H9 (cell line): ENCODE measurements at regions not wholly inside any gene's neighbourhood (a gene's known extent, or its start where the extent isn't known, plus 50 kb on each side); places are given as distances from the start of the nearest gene placed in this dataset.

Source experiments
- DNase-seq: peaks from one replicate; pipeline ENCODE4 v3.0.0-alpha.2; 2017
- H2AFZ ChIP-seq: one replicate; pipeline ENCODE4 v1.6.1; 2013; ENCODE audit warnings: mild to moderate bottlenecking, low read length, control low read depth, moderate library complexity
- H2AK5ac ChIP-seq: 2 replicates; pipeline ENCODE4 v1.6.1; 2013; ENCODE audit warnings: low read length, control low read depth, mixed read lengths; ENCODE audit not compliant: insufficient read length
- H2BK120ac ChIP-seq: one replicate; pipeline ENCODE4 v1.6.1; 2013; ENCODE audit warnings: low read depth, mild to moderate bottlenecking, low read length, control low read depth, inconsistent platforms; ENCODE audit not compliant: poor library complexity, severe bottlenecking
- H2BK12ac ChIP-seq: 2 replicates; pipeline ENCODE4 v1.6.1; 2013; ENCODE audit warnings: low read length, control low read depth, mixed read lengths, low read depth; ENCODE audit not compliant: insufficient read length
- H2BK15ac ChIP-seq: 2 replicates; pipeline ENCODE4 v1.6.1; 2013; ENCODE audit warnings: low read depth, low read length, control low read depth
- H2BK20ac ChIP-seq: one replicate; pipeline ENCODE4 v1.6.1; 2013; ENCODE audit warnings: low read depth, mild to moderate bottlenecking, low read length, control low read depth, inconsistent platforms; ENCODE audit not compliant: poor library complexity, severe bottlenecking
- H2BK5ac ChIP-seq: 2 replicates; pipeline ENCODE4 v1.6.1; 2013; ENCODE audit warnings: low read length, control low read depth, mixed read lengths; ENCODE audit not compliant: insufficient read length
- H3K14ac ChIP-seq: 2 replicates; pipeline ENCODE4 v1.6.1; 2013; ENCODE audit warnings: low read length, control low read depth; ENCODE audit not compliant: insufficient read depth
- H3K18ac ChIP-seq: 2 replicates; pipeline ENCODE4 v1.6.1; 2013; ENCODE audit warnings: low read depth, mild to moderate bottlenecking, mixed read lengths, low read length, control low read depth; ENCODE audit not compliant: insufficient read length
- H3K23ac ChIP-seq: 2 replicates; pipeline ENCODE4 v1.6.1; 2013; ENCODE audit warnings: low read length, control low read depth, mixed read lengths, low read depth; ENCODE audit not compliant: insufficient read length
- H3K23me2 ChIP-seq: 2 replicates; pipeline ENCODE4 v1.6.1; 2013; ENCODE audit warnings: low read depth, mild to moderate bottlenecking, mixed read lengths, low read length, control low read depth; ENCODE audit not compliant: insufficient read length, poor library complexity, severe bottlenecking
- H3K27ac ChIP-seq: 2 replicates; pipeline ENCODE4 v1.5.1; 2013; ENCODE audit warnings: low read length, control low read depth, mixed read lengths, low read depth; ENCODE audit not compliant: insufficient read length
- H3K27me3 ChIP-seq: 2 replicates; pipeline ENCODE4 v1.6.1; 2013; ENCODE audit warnings: low read length, control low read depth, inconsistent platforms; ENCODE audit not compliant: insufficient read depth
- H3K4ac ChIP-seq: 2 replicates; pipeline ENCODE4 v1.6.1; 2013; ENCODE audit warnings: low read depth, mild to moderate bottlenecking, control low read depth, inconsistent platforms, low read length, moderate library complexity
- H3K4me1 ChIP-seq: 2 replicates; pipeline ENCODE4 v1.6.1; 2013; ENCODE audit warnings: low read length, control low read depth, inconsistent platforms; ENCODE audit not compliant: insufficient read depth
- H3K4me2 ChIP-seq: 2 replicates; pipeline ENCODE4 v1.6.1; 2013; ENCODE audit warnings: low read length, control low read depth, mixed read lengths; ENCODE audit not compliant: insufficient read length, insufficient read depth
- H3K56ac ChIP-seq: 2 replicates; pipeline ENCODE4 v1.6.1; 2013; ENCODE audit warnings: low read depth, mild to moderate bottlenecking, mixed read lengths, low read length, control low read depth; ENCODE audit not compliant: insufficient read length
- H3K79me1 ChIP-seq: 2 replicates; pipeline ENCODE4 v1.6.1; 2013; ENCODE audit warnings: low read depth, mild to moderate bottlenecking, moderate library complexity, low read length, control low read depth, inconsistent platforms; ENCODE audit not compliant: insufficient read depth, poor library complexity, severe bottlenecking
- H3K79me2 ChIP-seq: 2 replicates; pipeline ENCODE4 v1.6.1; 2013; ENCODE audit warnings: low read length, control low read depth, inconsistent platforms; ENCODE audit not compliant: insufficient read depth
- H3K9ac ChIP-seq: 2 replicates; pipeline ENCODE4 v1.6.1; 2013; ENCODE audit warnings: low read length, control low read depth, mixed read lengths; ENCODE audit not compliant: insufficient read length; ENCODE audit errors: extremely low read depth
- H3K9me3 ChIP-seq: one replicate; pipeline ENCODE4 v1.6.1; 2013; ENCODE audit warnings: low read depth, low read length, inconsistent platforms; ENCODE audit not compliant: control insufficient read depth
- H3T11ph ChIP-seq: one replicate; pipeline ENCODE4 v1.6.1; 2013; ENCODE audit warnings: mild to moderate bottlenecking, low read length, control low read depth, inconsistent platforms
- H4K20me1 ChIP-seq: one replicate; pipeline ENCODE4 v1.6.1; 2013; ENCODE audit not compliant: control insufficient read depth, insufficient read length, insufficient read depth
- H4K5ac ChIP-seq: 2 replicates; pipeline ENCODE4 v1.6.1; 2013; ENCODE audit warnings: low read depth, mild to moderate bottlenecking, mixed read lengths, low read length, control low read depth; ENCODE audit not compliant: insufficient read length
- H4K8ac ChIP-seq: replicated peaks from 2 replicates; pipeline ENCODE4 v1.6.1; 2013; ENCODE audit warnings: low read length, control low read depth, mixed read lengths, low read depth; ENCODE audit not compliant: insufficient read length
- H4K91ac ChIP-seq: 2 replicates; pipeline ENCODE4 v1.6.1; 2013; ENCODE audit warnings: low read depth, mild to moderate bottlenecking, moderate library complexity, mixed read lengths, low read length, control low read depth; ENCODE audit not compliant: insufficient read length
- H3K27ac Mint-ChIP-seq, 3 experiments: 2 replicates in 2 of 3; 3 replicates in 1 of 3; pipeline ENCODE4 v1.8.0; 2020 to 2021; ENCODE audit warnings: mixed read lengths in 3 of 3, mild to moderate bottlenecking in 1 of 3, moderate library complexity in 1 of 3
- H3K27me3 Mint-ChIP-seq: 2 replicates; pipeline ENCODE4 v1.8.0; 2021; ENCODE audit warnings: low read depth, mild to moderate bottlenecking, moderate library complexity, mixed read lengths
- H3K36me3 Mint-ChIP-seq, 3 experiments: 2 replicates in 2 of 3; 3 replicates in 1 of 3; pipeline ENCODE4 v1.8.0; 2020 to 2021; ENCODE audit warnings: low read depth in 3 of 3, mixed read lengths in 3 of 3; ENCODE audit not compliant: insufficient read depth in 1 of 3
- H3K4me1 Mint-ChIP-seq, 2 experiments: 2 replicates each; pipeline ENCODE4 v1.8.0; 2020; ENCODE audit warnings: mixed read lengths in 2 of 2
- H3K4me3 Mint-ChIP-seq, 2 experiments: 2 replicates in 1 of 2; 3 replicates in 1 of 2; pipeline ENCODE4 v1.8.0; 2020 to 2021; ENCODE audit warnings: mild to moderate bottlenecking in 2 of 2, mixed read lengths in 2 of 2, moderate library complexity in 1 of 2
- H3K9me3 Mint-ChIP-seq, 2 experiments: 2 replicates in 1 of 2; 3 replicates in 1 of 2; pipeline ENCODE4 v1.8.0; 2020; ENCODE audit warnings: mild to moderate bottlenecking in 2 of 2, mixed read lengths in 2 of 2, moderate library complexity in 1 of 2
- WGBS: extraction: QIAGEN DNeasy Blood & Tissue Kit; methylation state at CpG from one replicate; pipeline ENCODE4 v1.1.7; 2013; ENCODE audit warnings: missing lambda C conversion rate, low lambda C conversion rate, mixed read lengths; ENCODE audit not compliant: insufficient read length; ENCODE audit errors: extremely low coverage; 5-methylcytosine and 5-hydroxymethylcytosine counted together
- TF ChIP-seq, protein P1 (sequence below): fragments of 200-600 bp; sonication (generic); conservative IDR thresholded peaks from 3 replicates; pipeline ENCODE4 v1.8.0; 2021; ENCODE audit warnings: antibody characterized with exemption, mild to moderate bottlenecking

DNA sequence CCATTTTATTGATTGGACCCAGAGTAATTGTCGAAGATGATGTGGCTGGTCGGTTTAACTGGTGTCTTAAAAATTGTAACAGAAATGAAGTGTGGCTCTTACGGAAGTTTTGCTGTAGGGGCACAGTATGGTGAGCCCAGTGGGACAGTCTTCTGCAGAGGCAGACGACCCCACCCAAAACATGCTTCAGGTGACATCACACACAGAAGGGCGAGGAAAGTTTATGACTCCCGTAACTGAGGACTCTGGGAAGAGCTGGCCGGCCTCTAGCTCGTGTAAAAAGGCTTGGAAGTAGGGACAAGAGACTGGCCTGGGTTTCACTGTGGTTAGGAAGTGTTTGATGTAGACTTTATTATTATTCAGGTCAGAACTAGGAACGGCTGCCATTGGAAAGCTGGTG lies 73.3 kb downstream of the HTR5A start:
- no peak overlapping the region for H3K14ac ChIP-seq
- H3K9ac ChIP-seq, result no peak overlapping the region
- H4K8ac ChIP-seq, result no peak overlapping the region
- H3T11ph ChIP-seq, result no peak overlapping the region
- H3K4me2 ChIP-seq, result no peak overlapping the region
- H2BK5ac ChIP-seq, result no peak overlapping the region
- no peak overlapping the region for H4K5ac ChIP-seq
- H3K9me3 ChIP-seq, result no peaks in the 10 kb centered on the region
- no peak overlapping the region for H2AFZ ChIP-seq
- H3K79me2 ChIP-seq, result no peaks in the 10 kb centered on the region
- H2BK15ac ChIP-seq, result no peak overlapping the region
- TF ChIP-seq, protein P1, sequence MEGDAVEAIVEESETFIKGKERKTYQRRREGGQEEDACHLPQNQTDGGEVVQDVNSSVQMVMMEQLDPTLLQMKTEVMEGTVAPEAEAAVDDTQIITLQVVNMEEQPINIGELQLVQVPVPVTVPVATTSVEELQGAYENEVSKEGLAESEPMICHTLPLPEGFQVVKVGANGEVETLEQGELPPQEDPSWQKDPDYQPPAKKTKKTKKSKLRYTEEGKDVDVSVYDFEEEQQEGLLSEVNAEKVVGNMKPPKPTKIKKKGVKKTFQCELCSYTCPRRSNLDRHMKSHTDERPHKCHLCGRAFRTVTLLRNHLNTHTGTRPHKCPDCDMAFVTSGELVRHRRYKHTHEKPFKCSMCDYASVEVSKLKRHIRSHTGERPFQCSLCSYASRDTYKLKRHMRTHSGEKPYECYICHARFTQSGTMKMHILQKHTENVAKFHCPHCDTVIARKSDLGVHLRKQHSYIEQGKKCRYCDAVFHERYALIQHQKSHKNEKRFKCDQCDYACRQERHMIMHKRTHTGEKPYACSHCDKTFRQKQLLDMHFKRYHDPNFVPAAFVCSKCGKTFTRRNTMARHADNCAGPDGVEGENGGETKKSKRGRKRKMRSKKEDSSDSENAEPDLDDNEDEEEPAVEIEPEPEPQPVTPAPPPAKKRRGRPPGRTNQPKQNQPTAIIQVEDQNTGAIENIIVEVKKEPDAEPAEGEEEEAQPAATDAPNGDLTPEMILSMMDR, result no peak
- no CpG with 5 or more reads among the region's 9 CpGs for WGBS
- Mint-ChIP-seq H3K36me3 (no peaks in the 10 kb centered on the region), H3K4me3 (no peak overlapping the region), H3K27ac (no peak overlapping the region), H3K9me3 (peaks cover 0 to 2% of the 10 kb centered on the region in 2 experiments; a peak in 2 of 5 replicates), H3K4me1 (peaks cover 0 to 4% of the 10 kb centered on the region in 2 experiments; a peak in 1 of 4 replicates), H3K27me3 (peaks cover 9% of the 10 kb centered on the region)
- no peak overlapping the region for H2AK5ac ChIP-seq
- H2BK12ac ChIP-seq, result no peak overlapping the region
- no peaks in the 10 kb centered on the region for H3K27me3 ChIP-seq
- no peak overlapping the region for H4K91ac ChIP-seq
- H3K4me1 ChIP-seq, result no peaks in the 10 kb centered on the region
- no peak overlapping the region for H3K27ac ChIP-seq
- H3K23me2 ChIP-seq, result no peaks in the 10 kb centered on the region
- H3K4ac ChIP-seq, result no peak overlapping the region
- no peak overlapping the region for H3K56ac ChIP-seq
- H3K23ac ChIP-seq, result no peak overlapping the region
- H2BK120ac ChIP-seq, result no peak overlapping the region
- no peaks in the 10 kb centered on the region for H4K20me1 ChIP-seq
- DNase-seq, result no peak
- H3K79me1 ChIP-seq, result no peaks in the 10 kb centered on the region
- no peak overlapping the region for H3K18ac ChIP-seq
- no peak overlapping the region for H2BK20ac ChIP-seq
